ENCODE measurements at regions not wholly inside any gene's neighbourhood (a gene's known extent, or its start where the extent isn't known, plus 50 kb on each side); places are given as distances from the start of the nearest gene placed in this dataset.

DNA sequence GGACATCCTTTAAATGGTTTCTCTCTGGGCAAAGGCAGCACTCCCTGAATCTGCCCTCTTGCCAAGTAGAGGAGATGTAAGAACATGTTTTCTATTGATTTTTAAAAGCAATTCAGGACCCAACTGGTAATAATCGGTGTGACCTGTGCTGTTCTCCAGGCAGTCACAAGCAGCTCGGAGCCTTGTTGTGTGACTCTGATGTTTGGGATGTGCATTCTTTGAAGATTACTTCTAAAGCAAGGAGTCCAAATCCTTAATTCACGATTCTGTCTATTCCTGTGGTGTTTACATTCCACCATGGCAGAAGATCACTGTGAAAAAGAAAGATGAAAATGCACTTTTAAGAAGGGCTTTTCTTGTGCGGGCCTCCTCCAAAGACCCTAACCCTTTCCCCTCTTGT, 122.3 kb upstream of the ZNF536 start:
- Histone ChIP-seq H2BK120ac (replicated peaks; ENCODE audit: low read depth, low read length) (no peak overlapping the region), H2BK12ac (ENCODE audit: low read depth, low read length) (no peak overlapping the region), H4K20me1 (replicated peaks in 1 of 2; ENCODE audit: control insufficient read depth in 1 of 2, insufficient read depth in 2 of 2, low read length in 2 of 2) (no peaks in the 10 kb centered on the region), H3K23me2 (ENCODE audit: low read depth, low read length) (no peaks in the 10 kb centered on the region), H3K4ac (replicated peaks; ENCODE audit: insufficient read length, low read depth, low read length) (no peak overlapping the region), H3K4me1 (replicated peaks in 1 of 4; ENCODE audit: control insufficient read depth in 3 of 4, insufficient read depth in 4 of 4, low read length in 3 of 4) (peaks cover 0 to 2% (median 0%) of the 10 kb centered on the region in 4 experiments; a peak in 3 of 7 replicates), H2BK20ac (ENCODE audit: low read length) (no peak overlapping the region), H3K36me3 (ENCODE audit: control insufficient read depth in 2 of 4, insufficient read depth in 4 of 4, low read length in 3 of 4) (no peaks in the 10 kb centered on the region), H3K23ac (ENCODE audit: insufficient read length) (no peak overlapping the region), H2BK5ac (ENCODE audit: low read depth, low read length) (no peak overlapping the region), H2BK15ac (ENCODE audit: low read length) (no peak overlapping the region), H4K8ac (ENCODE audit: extremely low read depth, insufficient read depth, low read length) (no peak overlapping the region), H3K9me3 (ENCODE audit: insufficient read depth in 2 of 2, low read depth in 1 of 2, low read length in 1 of 2) (no peaks in the 10 kb centered on the region), H3K27me3 (replicated peaks in 1 of 4; ENCODE audit: control insufficient read depth in 3 of 4, extremely low read depth in 1 of 4, insufficient read depth in 3 of 4, low read length in 3 of 4) (no peaks in the 10 kb centered on the region), H2AK5ac (ENCODE audit: low read depth, low read length) (no peak overlapping the region), H3K18ac (ENCODE audit: extremely low read depth, low read length) (no peak overlapping the region), H2AFZ (ENCODE audit: low read length) (no peak overlapping the region), H3K4me2 (ENCODE audit: insufficient read depth in 1 of 2, low read depth in 2 of 2, low read length in 2 of 2) (no peak overlapping the region), H4K5ac (ENCODE audit: insufficient read length, low read depth, low read length) (no peak overlapping the region), H3K56ac (replicated peaks; ENCODE audit: insufficient read length, low read depth, low read length) (no peak overlapping the region), H3K27ac (ENCODE audit: low read depth, low read length) (no peak overlapping the region), H4K91ac (replicated peaks; ENCODE audit: insufficient read length, low read length) (no peak overlapping the region), H3K14ac (ENCODE audit: insufficient read length) (no peak overlapping the region), H3K79me1 (ENCODE audit: low read depth, low read length) (no peaks in the 10 kb centered on the region), H3K79me2 (ENCODE audit: control insufficient read depth in 1 of 2, insufficient read depth in 2 of 2, low read length in 2 of 2) (no peaks in the 10 kb centered on the region), H3K9ac (replicated peaks in 1 of 4; ENCODE audit: extremely low read depth in 1 of 4, low read depth in 3 of 4, low read length in 3 of 4) (no peak overlapping the region), H3K4me3 (ENCODE audit: extremely low read depth in 1 of 4, insufficient read depth in 2 of 4, low read depth in 3 of 4, low read length in 4 of 4) (no peak overlapping the region)
- no peak for FAIRE-seq
- ChIA-PET POLR2A (ENCODE audit: partially characterized antibody) (no interaction called here), CTCF (ENCODE audit: partially characterized antibody) (no interaction called here)
- WGBS, 2 experiments (ENCODE audit: extremely low coverage in 1 of 2, insufficient coverage in 1 of 2, insufficient read length in 1 of 2, insufficient replicate concordance in 2 of 2, low coverage in 1 of 2, low lambda C conversion rate in 2 of 2, missing lambda C conversion rate in 1 of 2), result 88% methylated on average over 4 of the region's 4 CpGs; no CpG with 5 or more reads in 1 of the 2 experiments
- DNase-seq (ENCODE audit: low read depth in 1 of 2, low spot score in 2 of 2), result no peak
- no peak for TF ChIP-seq SP2 (IDR thresholded peaks at IDR 0.05; ENCODE audit: low read length)
- TF ChIP-seq RFX5 (IDR thresholded peaks at IDR 0.05; ENCODE audit: borderline replicate concordance, low read depth, low read length), result no peak
- TF ChIP-seq, protein P1, sequence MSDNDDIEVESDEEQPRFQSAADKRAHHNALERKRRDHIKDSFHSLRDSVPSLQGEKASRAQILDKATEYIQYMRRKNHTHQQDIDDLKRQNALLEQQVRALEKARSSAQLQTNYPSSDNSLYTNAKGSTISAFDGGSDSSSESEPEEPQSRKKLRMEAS (IDR thresholded peaks at IDR 0.05), result no peak
- TF ChIP-seq, protein P2, sequence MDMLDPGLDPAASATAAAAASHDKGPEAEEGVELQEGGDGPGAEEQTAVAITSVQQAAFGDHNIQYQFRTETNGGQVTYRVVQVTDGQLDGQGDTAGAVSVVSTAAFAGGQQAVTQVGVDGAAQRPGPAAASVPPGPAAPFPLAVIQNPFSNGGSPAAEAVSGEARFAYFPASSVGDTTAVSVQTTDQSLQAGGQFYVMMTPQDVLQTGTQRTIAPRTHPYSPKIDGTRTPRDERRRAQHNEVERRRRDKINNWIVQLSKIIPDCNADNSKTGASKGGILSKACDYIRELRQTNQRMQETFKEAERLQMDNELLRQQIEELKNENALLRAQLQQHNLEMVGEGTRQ (IDR thresholded peaks at IDR 0.05; ENCODE audit: low read length), result no peak
- TF ChIP-seq CBX5 (IDR thresholded peaks at IDR 0.05; ENCODE audit: low read depth, low read length), result no peak
- TF ChIP-seq CHD1 (IDR thresholded peaks at IDR 0.05; ENCODE audit: low read depth, low read length), result no peak
- TF ChIP-seq CTBP2 (IDR thresholded peaks at IDR 0.05; ENCODE audit: borderline replicate concordance, insufficient read depth, insufficient read length, low read length), result no peak
- TF ChIP-seq KDM5A (IDR thresholded peaks at IDR 0.05; ENCODE audit: low read length), result no peak
- TF ChIP-seq SP4 (IDR thresholded peaks at IDR 0.05; ENCODE audit: low read length), result no peak
- TF ChIP-seq YY1 (IDR thresholded peaks at IDR 0.05; ENCODE audit: low read depth, low read length), result no peak
- TF ChIP-seq ASH2L (IDR thresholded peaks at IDR 0.05; ENCODE audit: low read length), result no peak
- no peak for TF ChIP-seq SIRT6 (IDR thresholded peaks at IDR 0.05; ENCODE audit: low read length)
- TF ChIP-seq POU5F1 (IDR thresholded peaks at IDR 0.05; ENCODE audit: low read depth, low read length), result no peak
- TF ChIP-seq BRCA1 (IDR thresholded peaks at IDR 0.05; ENCODE audit: low read depth, low read length), result no peak
- TF ChIP-seq HDAC2 (IDR thresholded peaks at IDR 0.05; ENCODE audit: borderline replicate concordance in 1 of 2, low read depth in 2 of 2, low read length in 2 of 2), result no peak

All from H1 (cell line).